Breast epithelium (tissue), 3 donors: ENCODE measurements at regions not wholly inside any gene's neighbourhood (a gene's known extent, or its start where the extent isn't known, plus 50 kb on each side); places are given as distances from the start of the nearest gene placed in this dataset.

Experiments
- CTCF ChIP-seq, 3 donors: fragments of 450-650 bp; IDR thresholded peaks; one replicate each; pipeline ENCODE4 v1.5.1; 2016 to 2017; ENCODE audit warnings: antibody characterized with exemption in 3 of 3, mild to moderate bottlenecking in 3 of 3, moderate library complexity in 3 of 3
- POLR2AphosphoS5 ChIP-seq, 3 donors: sonication (generic); formaldehyde crosslinking; IDR thresholded peaks; one replicate each; pipeline ENCODE4 v1.6.1; 2017; ENCODE audit warnings: antibody characterized with exemption in 3 of 3

GRCh38 chr2:8322634-8323033, 359.2 kb upstream of the ID2 start:
- TF ChIP-seq POLR2AphosphoS5 (IDR thresholded peaks at IDR 0.05) (no peak), CTCF (IDR thresholded peaks at IDR 0.05) (no peak)
